ENCODE measurements at regions not wholly inside any gene's neighbourhood (a gene's known extent, or its start where the extent isn't known, plus 50 kb on each side); places are given as distances from the start of the nearest gene placed in this dataset.

- TF ChIP-seq TSHZ2 (CRISPR knock-in tag; IDR thresholded peaks at IDR 0.05), result no peak
- no peak for TF ChIP-seq ARNTL (CRISPR knock-in tag; IDR thresholded peaks at IDR 0.05; ENCODE audit: borderline replicate concordance, low read depth)
- TF ChIP-seq OSR1 (CRISPR knock-in tag; IDR thresholded peaks at IDR 0.05), result no peak
- no peak for TF ChIP-seq ZFP3 (CRISPR knock-in tag; IDR thresholded peaks at IDR 0.05)
- TF ChIP-seq ESRRG (CRISPR knock-in tag; IDR thresholded peaks at IDR 0.05), result no peak
- TF ChIP-seq CSRNP3 (CRISPR knock-in tag; IDR thresholded peaks at IDR 0.05), result no peak
- no peak for TF ChIP-seq ZNF8 (CRISPR knock-in tag; IDR thresholded peaks at IDR 0.05)
- TF ChIP-seq, protein P1, sequence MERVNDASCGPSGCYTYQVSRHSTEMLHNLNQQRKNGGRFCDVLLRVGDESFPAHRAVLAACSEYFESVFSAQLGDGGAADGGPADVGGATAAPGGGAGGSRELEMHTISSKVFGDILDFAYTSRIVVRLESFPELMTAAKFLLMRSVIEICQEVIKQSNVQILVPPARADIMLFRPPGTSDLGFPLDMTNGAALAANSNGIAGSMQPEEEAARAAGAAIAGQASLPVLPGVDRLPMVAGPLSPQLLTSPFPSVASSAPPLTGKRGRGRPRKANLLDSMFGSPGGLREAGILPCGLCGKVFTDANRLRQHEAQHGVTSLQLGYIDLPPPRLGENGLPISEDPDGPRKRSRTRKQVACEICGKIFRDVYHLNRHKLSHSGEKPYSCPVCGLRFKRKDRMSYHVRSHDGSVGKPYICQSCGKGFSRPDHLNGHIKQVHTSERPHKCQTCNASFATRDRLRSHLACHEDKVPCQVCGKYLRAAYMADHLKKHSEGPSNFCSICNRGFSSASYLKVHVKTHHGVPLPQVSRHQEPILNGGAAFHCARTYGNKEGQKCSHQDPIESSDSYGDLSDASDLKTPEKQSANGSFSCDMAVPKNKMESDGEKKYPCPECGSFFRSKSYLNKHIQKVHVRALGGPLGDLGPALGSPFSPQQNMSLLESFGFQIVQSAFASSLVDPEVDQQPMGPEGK (CRISPR knock-in tag; IDR thresholded peaks at IDR 0.05; ENCODE audit: borderline replicate concordance), result no peak
These were observed 566.5 kb upstream of the PCDH15 start for GRCh38 chr10:55367555-55367954.
